GM12891 (cell line): ENCODE measurements at regions not wholly inside any gene's neighbourhood (a gene's known extent, or its start where the extent isn't known, plus 50 kb on each side); places are given as distances from the start of the nearest gene placed in this dataset.

Experiments used
- PAX5 ChIP-seq: IDR thresholded peaks from 2 replicates; pipeline ENCODE4 v1.6.1; 2011; ENCODE audit warnings: low read length, moderate library complexity, mild to moderate bottlenecking; ENCODE audit not compliant: insufficient read depth, severe bottlenecking
- POLR2A ChIP-seq: IDR thresholded peaks from 2 replicates; pipeline ENCODE4 v1.6.1; 2011; ENCODE audit warnings: low read depth, low read length, control low read depth
- POLR2AphosphoS5 ChIP-seq: IDR thresholded peaks from 2 replicates; pipeline ENCODE4 v1.6.1; 2011; ENCODE audit warnings: low read depth, low read length, control low read depth
- POU2F2 ChIP-seq: IDR thresholded peaks from 2 replicates; pipeline ENCODE4 v1.6.1; 2011; ENCODE audit warnings: low read depth, mild to moderate bottlenecking, control low read depth, low read length, moderate library complexity
- SPI1 ChIP-seq: IDR thresholded peaks from 2 replicates; pipeline ENCODE4 v1.6.1; 2011; ENCODE audit warnings: low read depth, low read length, control low read depth
- TAF1 ChIP-seq: IDR thresholded peaks from 2 replicates; pipeline ENCODE4 v1.6.1; 2011; ENCODE audit warnings: low read depth, low read length, control low read depth

DNA sequence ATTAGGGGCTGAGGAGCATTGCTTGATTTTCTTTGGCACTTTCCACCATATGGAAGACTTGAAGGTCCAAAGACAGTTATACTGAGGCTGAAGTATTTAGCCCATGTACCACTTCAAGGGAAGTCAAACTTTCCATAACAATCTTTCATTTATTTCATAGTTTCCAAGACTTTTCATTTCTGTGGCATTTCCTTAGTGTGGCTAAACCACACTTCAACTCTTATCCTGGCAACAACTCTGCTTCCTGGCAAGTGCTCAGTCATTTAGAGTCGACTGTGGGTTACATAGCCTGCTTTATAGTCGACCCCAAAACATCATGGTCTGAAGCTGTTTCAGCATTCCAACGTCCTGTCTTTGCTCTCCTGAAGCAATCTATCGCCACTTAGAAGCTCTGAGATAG, 343.0 kb upstream of the SEMA3D start:
- TF ChIP-seq TAF1 (no peak), POLR2A (no peak), POLR2AphosphoS5 (no peak), POU2F2 (no peak), PAX5 (no peak), SPI1 (no peak)
